NCI-H1417 (cell line): ENCODE measurements at regions not wholly inside any gene's neighbourhood (a gene's known extent, or its start where the extent isn't known, plus 50 kb on each side); places are given as distances from the start of the nearest gene placed in this dataset.
"Not testable (repeated sequence)": the region's sequence is repeated elsewhere in the genome, so short reads cannot be mapped to it uniquely, and the experiment has no call there.

Experiments
- DNase-seq, 3 experiments: peaks; one replicate each; lab custom pipeline; 2025; lab: John Stamatoyannopoulos, UW

DNA sequence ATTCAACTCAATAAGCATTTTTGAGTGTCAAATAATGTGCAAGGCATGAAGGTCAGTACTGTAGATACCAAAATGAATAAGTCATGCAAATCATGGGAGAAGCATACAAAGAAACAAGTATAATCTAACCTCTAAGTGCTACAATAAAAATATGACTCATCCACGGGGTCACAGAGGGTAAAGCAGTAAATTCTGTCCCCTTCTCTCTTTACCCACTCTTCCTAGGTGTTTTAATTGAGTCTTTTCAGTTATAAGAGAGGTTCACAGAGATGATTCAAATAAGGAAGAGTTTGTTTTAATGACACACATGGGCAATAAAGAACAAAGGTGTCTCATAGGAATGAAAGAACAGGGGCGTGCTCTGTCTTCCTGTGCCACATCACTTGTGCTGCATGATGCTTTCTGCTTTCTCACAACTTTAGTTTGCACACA lies 71.5 kb upstream of the DAAM1 start:
- peak in 2 of 3 experiments; percentile 3 to 52 for DNase-seq

DNA sequence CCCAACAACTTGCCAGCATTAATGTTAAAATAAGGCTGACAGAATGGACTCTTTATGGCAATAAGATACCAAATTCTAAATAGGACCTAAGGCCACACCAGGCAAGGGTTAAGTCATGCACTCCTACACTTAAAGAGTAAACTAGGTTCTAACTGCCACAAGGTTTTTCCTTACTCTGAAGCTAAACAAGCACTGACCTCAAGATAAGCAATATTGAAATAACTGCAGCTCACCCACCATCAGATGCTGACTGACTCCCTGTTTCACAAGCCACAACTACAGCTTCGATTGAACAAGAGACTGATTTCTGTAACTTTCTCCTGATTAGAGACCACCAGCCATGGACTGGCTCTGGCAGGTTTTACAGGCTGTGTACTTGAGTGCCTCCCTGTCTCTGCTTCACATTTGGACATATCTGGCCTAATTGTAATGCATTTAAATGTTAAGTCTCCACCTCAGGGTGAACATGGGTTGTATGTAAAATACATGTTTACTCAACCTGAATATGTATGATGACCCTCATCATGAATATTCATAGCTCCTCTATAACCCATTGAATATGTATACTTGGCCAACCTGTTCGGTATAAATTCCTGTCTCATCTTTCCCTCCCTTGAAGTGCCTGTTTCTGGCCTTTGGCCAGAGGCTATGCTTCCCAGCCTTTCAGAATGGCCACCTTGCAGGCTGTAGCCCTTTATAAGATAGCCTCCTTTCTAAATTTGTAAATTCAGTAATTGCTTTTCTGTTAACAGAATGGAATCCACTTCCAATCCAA lies 70.5 kb upstream of the DAAM1 start:
- DNase-seq: no peak

DNA sequence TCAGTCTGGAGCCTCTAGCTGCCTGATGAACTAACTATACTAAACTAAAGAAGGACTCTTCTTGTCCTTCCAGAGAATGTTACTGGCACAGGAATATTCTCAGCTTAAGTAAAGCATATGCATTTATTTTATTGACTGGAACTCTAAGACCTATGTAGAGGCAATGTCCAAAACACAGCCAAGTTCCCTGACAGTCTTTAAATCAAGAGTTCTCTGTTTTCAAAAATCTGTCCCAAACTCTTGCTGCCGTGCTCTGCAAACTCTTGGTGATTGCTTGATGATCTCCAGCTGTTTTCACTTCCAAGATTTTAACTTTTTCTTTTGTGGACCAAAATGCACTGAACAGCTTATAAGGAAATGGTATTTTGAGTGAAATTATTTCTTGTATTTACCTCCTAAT lies 67.5 kb upstream of the DAAM1 start:
- DNase-seq: no peak

DNA sequence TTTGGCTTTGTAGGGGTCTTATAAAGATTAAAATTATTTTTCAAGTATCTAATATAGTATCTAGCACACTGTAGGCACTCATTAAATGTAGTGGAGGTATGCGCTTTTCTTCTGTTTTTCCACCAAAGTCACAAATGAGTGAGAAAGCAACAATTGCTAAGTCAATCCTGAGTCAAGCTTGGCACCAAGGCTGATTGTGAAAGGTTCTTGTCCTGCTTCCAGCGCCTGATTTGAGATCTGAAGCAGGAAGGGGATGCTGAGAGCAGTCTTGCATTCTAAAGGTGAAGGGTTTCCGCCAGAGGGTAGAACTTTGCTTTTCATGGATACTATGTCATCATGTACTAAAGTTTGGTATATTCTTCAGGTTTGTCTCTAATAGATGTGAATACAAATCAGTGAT lies 64.9 kb upstream of the DAAM1 start:
- DNase-seq: no peak

DNA sequence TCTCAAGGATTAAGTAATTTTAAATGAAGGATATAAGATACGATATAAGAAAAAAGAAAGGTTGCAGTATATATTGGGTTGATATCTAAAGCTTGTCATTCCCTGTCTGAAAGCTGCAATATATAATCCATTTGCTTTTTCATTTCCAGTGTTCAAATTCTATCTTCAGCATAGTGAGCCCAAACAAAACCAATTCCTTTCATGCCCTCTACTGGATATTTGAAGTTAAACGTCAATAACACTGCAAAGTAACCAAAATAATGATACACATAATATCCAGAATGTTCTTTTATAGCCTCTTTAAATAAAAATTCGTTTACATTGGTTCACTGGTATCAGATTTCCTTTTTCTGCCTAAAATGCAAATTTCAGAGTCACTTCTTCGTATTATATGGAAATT lies 64.5 kb upstream of the DAAM1 start:
- peak in 2 of 3 experiments; percentile 22 to 33 for DNase-seq

DNA sequence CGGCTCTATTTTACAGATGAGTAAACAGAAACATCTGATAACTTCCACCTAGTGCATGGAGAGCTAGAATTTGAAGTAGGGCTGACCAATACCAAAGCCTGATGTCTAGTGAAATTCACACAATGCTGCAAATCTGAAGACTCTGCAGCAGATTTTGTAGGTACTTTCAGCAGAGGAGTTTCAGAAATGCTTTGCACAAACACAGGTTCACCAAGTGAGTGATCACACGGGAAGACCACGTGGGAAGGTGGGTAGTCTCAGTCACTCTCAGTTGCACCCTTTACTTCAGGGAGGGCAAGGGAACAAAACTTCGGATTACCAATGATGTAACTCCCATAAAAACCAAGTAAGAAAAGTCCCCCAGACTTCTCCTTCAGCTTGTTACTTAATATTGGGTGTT lies 63.3 kb upstream of the DAAM1 start:
- no peak for DNase-seq

DNA sequence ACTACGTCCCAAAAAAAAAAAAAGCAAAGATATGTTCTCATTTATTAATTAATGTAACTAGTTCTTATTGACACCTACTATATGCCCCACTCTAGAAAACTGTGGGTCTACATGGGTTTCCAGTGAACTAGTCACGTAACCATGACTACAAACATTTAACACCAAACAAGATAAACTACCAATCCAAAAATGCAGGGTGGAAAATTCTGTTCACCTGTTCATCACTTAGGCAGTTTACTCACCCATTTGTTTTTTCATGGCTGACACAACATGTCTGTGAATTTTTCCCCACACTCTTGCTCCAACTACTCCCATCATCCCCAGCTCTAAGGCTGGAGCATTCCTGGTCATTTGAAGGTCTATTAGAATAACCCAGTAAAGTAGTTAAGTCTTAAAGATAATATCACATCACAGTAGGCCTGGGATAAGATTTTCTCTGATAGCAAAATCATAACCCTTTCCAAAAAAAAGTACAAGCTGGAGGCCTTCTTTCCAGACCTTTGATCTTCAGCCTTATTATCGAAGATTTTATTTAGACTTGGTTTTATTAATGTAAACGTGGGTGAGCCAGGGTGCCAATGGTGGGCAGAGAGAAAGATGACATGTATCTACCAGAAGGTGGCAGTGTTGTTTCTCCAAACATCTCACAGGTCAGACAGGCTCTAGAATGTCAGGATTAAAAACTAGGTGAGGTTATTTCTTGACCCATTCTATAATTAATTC lies 61.6 kb upstream of the DAAM1 start:
- peak; percentile 9 to 72 (median 66) for DNase-seq

DNA sequence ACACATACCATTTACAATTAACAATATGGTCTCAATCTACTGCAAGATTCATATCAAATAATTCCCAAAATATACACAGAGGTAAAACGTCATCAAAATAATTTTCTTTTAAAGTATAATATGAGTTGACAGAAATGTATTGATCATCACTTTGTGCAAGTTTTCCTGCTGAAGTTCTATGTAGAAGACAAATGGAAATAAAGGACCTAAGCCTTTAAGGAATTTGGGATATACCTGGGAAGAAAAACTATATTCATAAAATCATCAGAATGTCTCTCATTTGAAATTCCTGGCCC lies 61.1 kb upstream of the DAAM1 start:
- DNase-seq: no peak

DNA sequence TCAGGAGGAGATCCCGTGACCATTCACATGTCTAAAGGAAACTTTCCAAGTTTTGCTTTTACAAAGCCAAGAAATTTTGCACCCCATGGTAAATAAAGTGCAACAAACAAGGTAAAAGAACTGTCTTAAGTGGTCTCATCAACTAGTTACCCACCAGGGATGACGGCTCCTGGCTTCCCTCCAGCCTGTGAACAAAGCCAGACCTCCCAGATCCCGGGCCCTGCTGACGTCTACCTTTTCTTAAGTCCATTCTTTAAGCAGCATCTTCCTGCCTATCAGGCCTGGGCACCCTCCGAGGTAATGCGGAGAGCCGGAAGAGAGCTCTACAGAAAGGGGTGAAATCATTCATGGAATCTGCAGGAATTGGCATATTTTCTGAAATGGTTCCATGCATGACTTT lies 58.0 kb upstream of the DAAM1 start:
- DNase-seq: no peak

DNA sequence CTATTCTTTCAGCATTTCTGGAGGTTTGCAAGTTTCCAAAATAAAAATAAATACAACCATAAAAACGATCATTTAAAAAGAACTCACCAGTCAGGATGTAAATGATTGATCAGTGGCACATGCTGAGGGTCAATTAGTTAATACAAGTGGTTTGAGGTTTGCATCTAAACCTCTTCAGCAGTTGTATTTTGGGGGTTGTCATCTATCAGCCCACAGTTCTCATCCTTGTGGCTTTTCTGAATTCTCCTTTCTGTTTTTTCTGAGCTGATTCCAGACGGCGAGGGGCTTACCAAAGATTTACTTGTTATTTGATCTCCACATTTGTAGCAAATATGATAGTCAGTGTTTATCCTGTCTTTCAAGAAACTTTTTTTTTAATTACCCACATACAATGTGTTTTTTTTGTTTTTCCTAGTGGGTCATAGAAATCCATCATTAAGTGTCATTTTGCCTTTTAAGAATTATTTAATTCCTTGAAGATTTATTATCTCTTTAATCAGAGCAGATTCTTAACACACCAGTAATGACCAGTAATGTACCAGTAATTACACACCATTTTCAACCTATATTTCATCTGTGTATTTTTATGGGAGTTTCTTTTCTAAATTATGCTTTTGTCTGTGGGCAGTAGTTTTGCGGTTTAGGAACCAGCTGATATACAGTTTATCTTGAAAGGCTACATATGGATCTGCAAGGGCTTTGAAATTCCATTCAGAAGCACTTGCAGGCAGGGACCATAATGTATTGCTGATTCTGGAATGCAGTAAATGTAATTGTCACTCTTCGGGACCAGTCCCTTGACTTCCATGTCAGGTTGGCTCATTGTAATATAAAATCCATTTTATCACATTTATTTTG lies 56.3 kb upstream of the DAAM1 start:
- peak in 1 of 3 experiments; percentile 20 for DNase-seq

DNA sequence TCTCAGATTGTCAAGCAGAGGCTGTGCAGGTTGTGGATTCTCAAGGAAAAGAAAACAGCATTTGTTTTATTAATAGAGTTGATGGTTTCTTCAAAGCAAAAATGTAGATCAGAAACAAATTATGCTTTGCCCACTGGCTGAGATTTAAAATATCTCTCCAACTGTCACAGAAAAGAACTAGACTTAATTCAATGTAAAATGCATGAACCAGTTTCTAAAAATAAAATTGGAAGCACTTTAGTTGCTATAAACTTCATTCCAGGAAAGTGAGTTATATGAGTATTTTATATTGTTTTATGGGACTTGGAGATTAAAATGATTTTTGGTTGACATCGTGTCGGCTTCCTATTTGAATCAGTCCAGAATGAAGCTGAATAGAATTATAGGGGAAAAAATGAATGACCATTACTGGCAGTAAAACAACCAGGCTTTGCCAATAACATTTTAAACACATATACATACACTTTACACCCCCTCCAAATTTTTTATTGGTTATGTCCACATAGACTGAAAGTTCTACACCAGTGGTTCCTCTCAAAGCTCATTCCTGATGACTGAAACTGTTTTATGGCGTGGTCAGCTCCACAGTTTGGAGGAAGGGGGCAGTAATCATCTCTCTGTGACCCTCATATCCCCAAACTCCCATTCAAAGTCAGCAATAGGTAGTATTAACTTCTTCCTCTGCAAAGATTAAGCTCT lies 55.5 kb upstream of the DAAM1 start:
- no peak for DNase-seq

DNA sequence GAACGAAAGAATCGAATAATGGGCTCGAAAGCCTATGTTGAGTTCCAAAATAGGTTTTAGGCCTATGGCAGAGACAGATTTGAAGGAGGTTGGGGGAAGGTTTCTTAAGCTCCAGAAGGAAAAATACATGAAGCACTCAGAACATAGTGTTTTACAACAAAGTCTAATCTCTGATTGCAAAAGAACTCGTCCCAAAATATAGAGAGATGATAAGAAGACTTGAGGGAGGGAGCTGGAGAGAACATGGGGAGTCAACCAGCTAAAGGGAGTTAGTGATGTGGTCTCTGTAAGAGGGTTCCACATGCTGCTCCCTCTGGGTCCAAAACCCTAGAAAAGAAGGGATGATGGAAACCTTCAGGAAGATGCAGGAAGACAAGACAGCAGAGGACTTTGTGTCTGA lies 54.8 kb upstream of the DAAM1 start:
- DNase-seq: no peak

DNA sequence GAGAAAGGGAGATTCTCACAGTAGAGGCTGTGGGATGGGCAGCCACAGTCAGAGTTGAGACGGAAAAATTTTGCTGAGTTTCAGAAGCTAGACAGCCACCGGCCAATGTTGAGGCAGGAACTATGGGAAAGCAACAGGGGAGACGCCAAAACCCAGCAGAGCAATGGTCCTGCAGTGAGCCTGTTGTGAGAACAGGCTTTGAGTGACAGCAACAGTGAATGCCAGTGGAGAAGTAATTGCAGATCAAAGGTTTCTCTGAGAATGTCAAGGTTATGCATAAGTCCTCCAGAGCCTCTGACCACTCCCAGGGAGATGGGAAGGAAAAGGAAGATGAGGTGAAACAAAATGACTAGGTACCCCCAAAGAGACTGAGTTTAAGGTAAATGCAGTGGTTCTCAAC lies 54.2 kb upstream of the DAAM1 start:
- DNase-seq: no peak

DNA sequence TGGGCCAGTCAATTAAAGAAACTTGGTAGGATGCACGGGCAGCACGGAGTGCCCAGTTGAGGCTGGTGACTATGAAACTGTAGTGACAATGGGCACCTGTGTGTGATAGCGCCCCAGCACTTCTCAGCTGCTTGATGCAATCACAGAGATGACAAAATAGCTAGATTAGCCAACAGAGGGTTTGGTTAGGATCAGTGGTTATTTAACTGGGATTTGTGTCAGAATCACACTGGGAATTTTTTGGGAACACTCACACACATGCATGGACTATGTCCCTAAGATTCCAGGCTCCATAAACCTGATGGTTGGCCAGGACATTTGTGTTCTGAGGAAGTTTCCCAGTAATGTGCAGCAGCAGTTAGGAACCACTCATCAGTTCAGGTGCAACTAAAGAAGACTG lies 51.2 kb upstream of the DAAM1 start:
- DNase-seq: no peak

DNA sequence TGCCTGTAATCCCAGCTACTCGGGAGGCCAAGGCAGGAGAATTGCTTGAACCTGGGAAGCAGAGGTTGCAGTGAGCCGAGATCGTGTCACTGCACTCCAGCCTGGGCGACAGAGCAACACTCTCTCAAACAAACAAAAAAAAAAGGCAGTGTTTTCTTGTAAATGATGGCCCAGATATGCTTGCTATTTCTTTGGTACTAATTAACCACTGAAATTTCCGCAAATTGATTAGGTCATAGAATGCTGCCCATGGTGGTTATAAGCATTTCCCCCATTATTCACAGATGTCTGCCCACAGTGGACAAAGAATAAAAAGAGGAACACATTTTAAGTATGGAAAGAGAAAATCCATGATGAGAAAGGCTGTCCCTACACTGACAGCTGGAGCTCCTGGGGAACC lies 49.9 kb upstream of the DAAM1 start:
- not testable (repeated sequence) for DNase-seq
